Tibial nerve (tissue), 4 donors: ENCODE measurements at regions not wholly inside any gene's neighbourhood (a gene's known extent, or its start where the extent isn't known, plus 50 kb on each side); places are given as distances from the start of the nearest gene placed in this dataset.

Experiments
- DNase-seq, 2 donors: peaks; one replicate each; pipeline ENCODE4 v3.0.0-alpha.2; 2019; ENCODE audit warnings: low spot score in 2 of 2
- H3K27ac ChIP-seq, 4 donors: fragments of 200-600 bp; sonication (generic) in 3 of 4; one replicate each; pipeline ENCODE4 v1.5.1; 2017 to 2019; ENCODE audit warnings: mild to moderate bottlenecking in 1 of 4
- H3K27me3 ChIP-seq, 2 donors: fragments of 200-600 bp; sonication (generic) in 1 of 2; one replicate each; pipeline versions ENCODE4 v1.5.1 to v1.6.0; 2017 to 2019
- H3K36me3 ChIP-seq, 3 donors: fragments of 200-600 bp; sonication (generic); one replicate each; pipeline ENCODE4 v1.5.1; 2018 to 2019
- H3K4me1 ChIP-seq, 4 donors: fragments of 200-600 bp; sonication (generic) in 3 of 4; one replicate each; pipeline ENCODE4 v1.5.1; 2017 to 2019
- H3K4me3 ChIP-seq, 4 donors: fragments of 200-600 bp; sonication (generic) in 3 of 4; one replicate each; pipeline ENCODE4 v1.5.1; 2017 to 2019; ENCODE audit warnings: mild to moderate bottlenecking in 1 of 4, moderate library complexity in 1 of 4
- H3K9me3 ChIP-seq, 4 donors: fragments of 200-600 bp; sonication (generic) in 3 of 4; one replicate each; pipeline ENCODE4 v1.5.1; 2017 to 2019
- EP300 ChIP-seq, 2 donors: sonication (generic); formaldehyde crosslinking; IDR thresholded peaks; one replicate each; pipeline ENCODE4 v1.6.1; 2017; ENCODE audit warnings: antibody characterized with exemption in 2 of 2, mild to moderate bottlenecking in 1 of 2
- POLR2A ChIP-seq, 2 donors: fragments of 450-650 bp; IDR thresholded peaks; one replicate each; pipeline ENCODE4 v1.6.1; 2017; ENCODE audit warnings: antibody characterized with exemption in 2 of 2, mild to moderate bottlenecking in 2 of 2, moderate library complexity in 2 of 2
- WGBS, 2 donors: methylation state at CpG; one replicate each; pipeline ENCODE4 v1.1.5; 2018; 5-methylcytosine and 5-hydroxymethylcytosine counted together
- TF ChIP-seq, protein P1 (sequence below), 5 experiments: fragments of 200-600 bp in 3 of 5; fragments of 450-650 bp in 2 of 5; sonication (generic) in 3 of 5; IDR thresholded peaks; one replicate each; pipeline ENCODE4 v1.5.1; 2016 to 2019; ENCODE audit warnings: antibody characterized with exemption in 5 of 5, mild to moderate bottlenecking in 3 of 5, moderate library complexity in 2 of 5

DNA sequence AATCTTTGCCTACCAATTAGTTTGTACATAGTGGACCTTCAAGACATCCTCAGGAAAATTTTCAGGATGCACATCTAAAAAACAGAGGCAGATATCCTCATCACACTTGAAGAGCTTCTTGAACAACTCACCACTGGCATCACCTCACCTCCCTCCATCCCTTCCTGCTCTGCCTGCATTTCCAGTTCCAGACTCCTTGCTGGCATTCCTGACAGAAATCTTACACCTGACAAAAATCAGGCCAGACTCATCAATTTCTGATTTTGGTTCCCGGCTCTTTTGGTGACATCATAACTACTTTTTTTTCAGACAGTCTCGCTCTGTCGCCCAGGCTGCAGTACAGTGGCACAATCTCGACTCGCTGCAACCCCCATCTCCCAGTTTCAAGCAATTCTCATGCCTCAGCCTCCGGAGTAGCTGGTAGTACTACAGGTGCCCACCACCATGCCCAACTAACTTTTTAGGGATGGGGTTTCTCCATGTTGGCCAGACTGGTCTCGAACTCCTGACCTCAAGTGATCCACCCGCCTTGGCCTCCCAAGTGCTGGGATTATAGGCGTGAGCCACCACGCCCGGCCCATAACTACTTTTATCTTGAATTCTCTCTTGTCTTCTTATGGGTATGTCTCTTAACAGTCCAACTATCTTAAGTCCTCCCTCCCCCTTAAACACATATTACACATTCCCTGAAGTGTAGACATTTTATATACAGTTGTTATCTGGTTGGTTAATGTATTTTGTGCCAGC is 216.6 kb upstream of the IL12A start:
- Histone ChIP-seq H3K4me3 (no peak overlapping the region), H3K27me3 (no peaks in the 10 kb centered on the region), H3K9me3 (no peaks in the 10 kb centered on the region), H3K27ac (no peak overlapping the region), H3K4me1 (peaks cover 0 to 18% (median 2%) of the 10 kb centered on the region in 4 donors), H3K36me3 (no peaks in the 10 kb centered on the region)
- TF ChIP-seq, protein P1, sequence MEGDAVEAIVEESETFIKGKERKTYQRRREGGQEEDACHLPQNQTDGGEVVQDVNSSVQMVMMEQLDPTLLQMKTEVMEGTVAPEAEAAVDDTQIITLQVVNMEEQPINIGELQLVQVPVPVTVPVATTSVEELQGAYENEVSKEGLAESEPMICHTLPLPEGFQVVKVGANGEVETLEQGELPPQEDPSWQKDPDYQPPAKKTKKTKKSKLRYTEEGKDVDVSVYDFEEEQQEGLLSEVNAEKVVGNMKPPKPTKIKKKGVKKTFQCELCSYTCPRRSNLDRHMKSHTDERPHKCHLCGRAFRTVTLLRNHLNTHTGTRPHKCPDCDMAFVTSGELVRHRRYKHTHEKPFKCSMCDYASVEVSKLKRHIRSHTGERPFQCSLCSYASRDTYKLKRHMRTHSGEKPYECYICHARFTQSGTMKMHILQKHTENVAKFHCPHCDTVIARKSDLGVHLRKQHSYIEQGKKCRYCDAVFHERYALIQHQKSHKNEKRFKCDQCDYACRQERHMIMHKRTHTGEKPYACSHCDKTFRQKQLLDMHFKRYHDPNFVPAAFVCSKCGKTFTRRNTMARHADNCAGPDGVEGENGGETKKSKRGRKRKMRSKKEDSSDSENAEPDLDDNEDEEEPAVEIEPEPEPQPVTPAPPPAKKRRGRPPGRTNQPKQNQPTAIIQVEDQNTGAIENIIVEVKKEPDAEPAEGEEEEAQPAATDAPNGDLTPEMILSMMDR (IDR thresholded peaks at IDR 0.05): no peak
- TF ChIP-seq POLR2A (IDR thresholded peaks at IDR 0.05) (no peak), EP300 (IDR thresholded peaks at IDR 0.05) (no peak)
- DNase-seq: no peak
- 91 to 93% methylated on average over 11 of the region's 11 CpGs for WGBS, 2 donors

DNA sequence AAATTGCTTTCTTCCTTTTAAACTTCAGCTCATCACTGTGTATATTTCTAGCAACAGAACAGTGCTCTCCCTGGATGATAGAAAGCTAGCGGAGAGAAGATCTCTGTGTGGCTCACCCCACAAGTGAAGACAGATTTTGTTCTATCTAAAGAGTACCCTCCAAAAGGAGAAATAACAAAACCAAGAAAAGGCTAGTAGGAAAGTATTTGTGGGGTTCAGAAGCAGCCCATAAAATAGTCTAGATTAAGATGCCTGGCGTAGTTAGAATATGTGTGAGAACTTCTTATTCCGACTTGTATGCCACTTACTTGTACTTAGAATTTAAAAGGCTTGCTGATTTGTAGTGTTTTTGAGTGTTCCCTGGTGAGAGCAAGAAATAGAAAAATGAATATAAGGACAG is 214.9 kb upstream of the IL12A start:
- Histone ChIP-seq H3K9me3 (no peaks in the 10 kb centered on the region), H3K36me3 (no peaks in the 10 kb centered on the region), H3K4me3 (no peak overlapping the region), H3K27me3 (no peaks in the 10 kb centered on the region), H3K4me1 (peaks cover 0 to 18% (median 2%) of the 10 kb centered on the region in 4 donors), H3K27ac (no peak overlapping the region)
- WGBS, 2 donors: 96 to 97% methylated on average over 3 of the region's 3 CpGs
- TF ChIP-seq, protein P1 (IDR thresholded peaks at IDR 0.05): no peak
- TF ChIP-seq EP300 (IDR thresholded peaks at IDR 0.05) (no peak), POLR2A (IDR thresholded peaks at IDR 0.05) (no peak)
- DNase-seq: no peak

DNA sequence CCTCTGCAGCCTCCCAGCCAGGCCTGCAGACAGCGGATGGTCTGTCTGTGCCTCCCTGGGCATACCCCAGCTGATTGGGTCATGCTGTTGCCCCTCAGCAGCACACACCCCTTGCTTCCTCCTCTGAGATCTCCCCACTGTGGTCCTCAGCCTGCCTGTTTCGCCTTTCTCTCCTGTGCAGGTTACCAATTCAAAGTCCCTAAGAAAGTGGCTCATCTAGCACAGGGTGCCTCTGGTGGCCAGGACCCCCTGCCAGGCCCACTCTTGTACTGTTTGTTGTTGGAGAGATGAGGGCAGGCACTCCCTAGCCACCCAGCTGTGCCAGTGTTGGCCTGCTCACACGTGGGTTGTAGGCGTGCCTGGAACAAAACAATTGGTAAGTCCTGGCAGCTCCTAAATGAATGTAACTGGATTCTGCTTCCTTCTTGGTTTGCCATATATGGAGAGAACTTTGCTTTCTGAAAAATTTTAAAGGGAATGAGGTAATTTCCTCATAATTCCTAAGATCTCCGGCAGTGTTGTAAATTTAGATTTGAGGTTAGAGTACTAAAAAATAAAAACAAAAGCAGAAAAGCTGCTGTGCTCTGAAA is 213.2 kb upstream of the IL12A start:
- H3K9me3 ChIP-seq: no peaks in the 10 kb centered on the region
- 35 to 39% methylated on average over 5 of the region's 5 CpGs for WGBS, 2 donors
- H3K4me3 ChIP-seq: no peak overlapping the region
- TF ChIP-seq POLR2A (IDR thresholded peaks at IDR 0.05) (no peak), EP300 (IDR thresholded peaks at IDR 0.05) (peak in 1 of 2 donors; percentile 54)
- TF ChIP-seq, protein P1 (IDR thresholded peaks at IDR 0.05): no peak
- no peaks in the 10 kb centered on the region for H3K27me3 ChIP-seq
- no peaks in the 10 kb centered on the region for H3K36me3 ChIP-seq
- peak overlapping the region; percentile 15 to 77 (median 66) for H3K27ac ChIP-seq
- DNase-seq: no peak
- peaks cover 0 to 18% (median 2%) of the 10 kb centered on the region in 4 donors for H3K4me1 ChIP-seq

DNA sequence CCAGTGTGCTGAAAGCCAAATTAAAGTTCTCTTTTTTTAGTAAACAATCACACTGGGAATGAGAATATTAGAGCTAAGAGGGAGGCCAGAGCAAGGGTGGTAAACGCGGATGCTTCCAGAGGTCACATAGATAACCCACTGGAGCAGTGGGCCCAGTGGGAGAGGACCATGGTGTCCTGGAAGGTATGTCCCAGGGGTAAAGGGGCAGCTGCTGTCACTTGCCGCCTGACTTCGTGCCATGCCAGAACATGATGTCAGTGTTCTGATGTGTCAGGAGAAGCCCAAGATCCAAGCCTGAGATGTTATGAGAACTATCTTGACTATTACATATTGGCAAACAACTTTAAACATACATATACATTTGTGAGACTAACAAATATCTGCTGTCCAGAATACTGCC is 211.9 kb upstream of the IL12A start:
- H3K27me3 ChIP-seq: no peaks in the 10 kb centered on the region
- TF ChIP-seq EP300 (IDR thresholded peaks at IDR 0.05) (no peak), POLR2A (IDR thresholded peaks at IDR 0.05) (no peak)
- TF ChIP-seq, protein P1 (IDR thresholded peaks at IDR 0.05): no peak
- no peak overlapping the region for H3K4me3 ChIP-seq
- 74 to 77% methylated on average over 4 of the region's 4 CpGs for WGBS, 2 donors
- no peaks in the 10 kb centered on the region for H3K9me3 ChIP-seq
- H3K4me1 ChIP-seq: peaks cover 0 to 18% (median 2%) of the 10 kb centered on the region in 4 donors
- no peaks in the 10 kb centered on the region for H3K36me3 ChIP-seq
- peak overlapping the region in 2 of 4 donors; percentile 47 to 76 for H3K27ac ChIP-seq
- no peak for DNase-seq

DNA sequence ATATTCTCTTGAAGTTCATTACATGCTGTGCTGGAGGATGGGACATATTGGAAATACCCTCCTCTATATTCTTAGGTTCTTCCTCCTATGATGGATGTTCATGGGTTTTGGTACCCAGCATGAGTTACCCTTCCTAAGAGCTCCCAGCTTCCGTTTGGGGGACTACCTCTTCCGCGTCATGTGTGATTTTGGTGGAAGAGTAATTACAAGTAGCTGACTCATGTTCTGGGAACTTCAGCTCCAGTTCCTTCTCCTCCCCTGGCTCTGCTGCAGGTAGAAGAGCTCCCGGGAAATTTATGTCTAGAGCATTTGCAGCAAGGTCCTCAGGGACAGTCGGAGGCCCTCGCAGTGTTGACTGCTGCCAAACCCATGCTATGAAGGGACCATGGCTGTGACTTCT is 208.8 kb upstream of the IL12A start:
- TF ChIP-seq, protein P1 (IDR thresholded peaks at IDR 0.05): no peak
- TF ChIP-seq POLR2A (IDR thresholded peaks at IDR 0.05): no peak
- TF ChIP-seq EP300 (IDR thresholded peaks at IDR 0.05): no peak
- 88 to 90% methylated on average over 6 of the region's 6 CpGs for WGBS, 2 donors
- no peak overlapping the region for H3K4me3 ChIP-seq
- no peak for DNase-seq
- peaks cover 0 to 18% (median 2%) of the 10 kb centered on the region in 4 donors for H3K4me1 ChIP-seq
- H3K27me3 ChIP-seq: no peaks in the 10 kb centered on the region
- H3K36me3 ChIP-seq: no peaks in the 10 kb centered on the region
- no peaks in the 10 kb centered on the region for H3K9me3 ChIP-seq
- no peak overlapping the region for H3K27ac ChIP-seq
